GM20000 (cell line): ENCODE measurements at regions not wholly inside any gene's neighbourhood (a gene's known extent, or its start where the extent isn't known, plus 50 kb on each side); places are given as distances from the start of the nearest gene placed in this dataset.
"Not testable (repeated sequence)": the region's sequence is repeated elsewhere in the genome, so short reads cannot be mapped to it uniquely, and the experiment has no call there.

Experiments used
- DNase-seq: peaks from one replicate; pipeline ENCODE4 v3.0.0; 2012; ENCODE audit warnings: low spot score
- CTCF ChIP-seq: IDR thresholded peaks from 2 replicates; pipeline ENCODE4 v1.5.1; 2012; ENCODE audit warnings: mild to moderate bottlenecking, control low read depth; ENCODE audit errors: extremely low read depth, missing control alignments

- DNase-seq: no peak
These were observed 707.4 kb upstream of the NRP1 start for GRCh38 chr10:34041871-34042270.

GRCh38 chr10:34037499-34037898, 703.0 kb upstream of the NRP1 start:
- no peak for DNase-seq
- TF ChIP-seq CTCF: no peak

More at GRCh38 chr10:34041871-34042270, 707.4 kb upstream of the NRP1 start:
- no peak for TF ChIP-seq CTCF

- DNase-seq: not testable (repeated sequence)
These were observed 700.8 kb upstream of the NRP1 start for GRCh38 chr10:34035241-34035790.

- no peak for TF ChIP-seq CTCF
- DNase-seq: no peak
These were observed 698.6 kb upstream of the NRP1 start for GRCh38 chr10:34033078-34033477.

- TF ChIP-seq CTCF: no peak
- DNase-seq: no peak
These were observed 698.1 kb upstream of the NRP1 start for GRCh38 chr10:34032564-34032963.

GRCh38 chr10:34031400-34031799, 696.9 kb upstream of the NRP1 start:
- TF ChIP-seq CTCF: no peak
- no peak for DNase-seq

GRCh38 chr10:34029455-34029854, 695.0 kb upstream of the NRP1 start:
- TF ChIP-seq CTCF: no peak
- DNase-seq: no peak

GRCh38 chr10:34028936-34029335, 694.5 kb upstream of the NRP1 start:
- no peak for DNase-seq
- TF ChIP-seq CTCF: no peak
